ENCODE measurements at regions not wholly inside any gene's neighbourhood (a gene's known extent, or its start where the extent isn't known, plus 50 kb on each side); places are given as distances from the start of the nearest gene placed in this dataset.

- no peak for DNase-seq
Observed at GRCh38 chr6:93822434-93823265, 403.3 kb upstream of the EPHA7 start.

- no peak for DNase-seq
Observed at GRCh38 chr6:93821953-93822352, 402.6 kb upstream of the EPHA7 start.

GRCh38 chr6:93820465-93821082 lies 401.2 kb upstream of the EPHA7 start:
- no peak for DNase-seq

- DNase-seq, result no peak
Observed at GRCh38 chr6:93819189-93819588, 399.8 kb upstream of the EPHA7 start.

GRCh38 chr6:93817937-93818336 lies 398.6 kb upstream of the EPHA7 start:
- no peak for DNase-seq

- no peak for DNase-seq
Observed at GRCh38 chr6:93806409-93807270, 387.3 kb upstream of the EPHA7 start.

GRCh38 chr6:93801101-93801847 lies 381.9 kb upstream of the EPHA7 start:
- no peak for DNase-seq

- no peak for DNase-seq
Observed at GRCh38 chr6:93799226-93799625, 379.9 kb upstream of the EPHA7 start.

GRCh38 chr6:93794166-93794565 lies 374.8 kb upstream of the EPHA7 start:
- DNase-seq, result no peak

GRCh38 chr6:93792746-93793145 lies 373.4 kb upstream of the EPHA7 start:
- no peak for DNase-seq

- DNase-seq, result no peak
Observed at GRCh38 chr6:93790981-93791380, 371.6 kb upstream of the EPHA7 start.

- no peak for DNase-seq
Observed at GRCh38 chr6:93789532-93789931, 370.2 kb upstream of the EPHA7 start.

GRCh38 chr6:93787841-93788240 lies 368.5 kb upstream of the EPHA7 start:
- DNase-seq, result no peak

- no peak for DNase-seq
Observed at GRCh38 chr6:93786474-93787330, 367.3 kb upstream of the EPHA7 start.

GRCh38 chr6:93785694-93786030 lies 366.3 kb upstream of the EPHA7 start:
- DNase-seq, result no peak

- DNase-seq, result no peak
Observed at GRCh38 chr6:93784794-93785693, 365.7 kb upstream of the EPHA7 start.

GRCh38 chr6:93779086-93779841 lies 359.9 kb upstream of the EPHA7 start:
- no peak for DNase-seq

- no peak for DNase-seq
Observed at GRCh38 chr6:93759190-93759589, 339.8 kb upstream of the EPHA7 start.

GRCh38 chr6:93751969-93752368 lies 332.6 kb upstream of the EPHA7 start:
- DNase-seq, result no peak

- no peak for DNase-seq
Observed at GRCh38 chr6:93749930-93750329, 330.6 kb upstream of the EPHA7 start.

All from CD4-positive, alpha-beta T cell treated with Interleukin-17A for 1 hour (primary cell).